SK-N-SH treated with all-trans-retinoic acid at 6 μM for 48 hours (cell line): ENCODE measurements at regions not wholly inside any gene's neighbourhood (a gene's known extent, or its start where the extent isn't known, plus 50 kb on each side); places are given as distances from the start of the nearest gene placed in this dataset.

ENCODE experiments used
- BACH2 ChIP-seq: fragments of 250-450 bp; sonication (Bioruptor Pico); IDR thresholded peaks from 2 replicates; pipeline ENCODE4 v1.9.0; 2021; ENCODE audit warnings: mild to moderate bottlenecking, borderline replicate concordance
- CSDC2 ChIP-seq: fragments of 250-450 bp; sonication (Bioruptor Pico); IDR thresholded peaks from 2 replicates; pipeline ENCODE4 v1.5.0; 2020; ENCODE audit warnings: mild to moderate bottlenecking, moderate library complexity
- ESRRG ChIP-seq: fragments of 250-450 bp; sonication (Bioruptor Pico); IDR thresholded peaks from 2 replicates; pipeline ENCODE4 v1.6.1; 2021; ENCODE audit warnings: mild to moderate bottlenecking
- ISL1 ChIP-seq: fragments of 250-450 bp; sonication (Bioruptor Pico); IDR thresholded peaks from 2 replicates; pipeline ENCODE4 v2.1.2; 2022; ENCODE audit warnings: mild to moderate bottlenecking, moderate library complexity
- PPARA ChIP-seq: fragments of 250-450 bp; sonication (Bioruptor Pico); IDR thresholded peaks from 2 replicates; pipeline ENCODE4 v1.5.0; 2020; ENCODE audit warnings: mild to moderate bottlenecking, borderline replicate concordance
- TCF4 ChIP-seq: fragments of 250-450 bp; sonication (Bioruptor Pico); IDR thresholded peaks from 2 replicates; pipeline ENCODE4 v1.8.0; 2021; ENCODE audit warnings: mild to moderate bottlenecking, moderate library complexity, borderline replicate concordance
- ZC3H10 ChIP-seq: fragments of 250-450 bp; sonication (Bioruptor Pico); IDR thresholded peaks from 2 replicates; pipeline ENCODE4 v1.5.1; 2021; ENCODE audit warnings: mild to moderate bottlenecking, moderate library complexity
- ZFP30 ChIP-seq: fragments of 450-650 bp; formaldehyde crosslinking; IDR thresholded peaks from 2 replicates; pipeline ENCODE4 v1.5.0; 2022; ENCODE audit warnings: mild to moderate bottlenecking, moderate library complexity
- ZNF565 ChIP-seq: fragments of 450-650 bp; formaldehyde crosslinking; conservative IDR thresholded peaks from 2 replicates; pipeline ENCODE4 v1.5.0; 2020; ENCODE audit warnings: low read depth, mild to moderate bottlenecking, moderate library complexity
- ZNF70 ChIP-seq: fragments of 450-650 bp; formaldehyde crosslinking; IDR thresholded peaks from 2 replicates; pipeline ENCODE4 v1.5.0; 2020; ENCODE audit warnings: mild to moderate bottlenecking, moderate library complexity
- TF ChIP-seq, protein P1 (sequence below): fragments of 250-450 bp; sonication (Bioruptor Pico); IDR thresholded peaks from 2 replicates; pipeline ENCODE4 v1.8.0; 2020; ENCODE audit warnings: mild to moderate bottlenecking, moderate library complexity, borderline replicate concordance
- TF ChIP-seq, protein P2 (sequence below): fragments of 250-450 bp; sonication (Bioruptor Pico); IDR thresholded peaks from 2 replicates; pipeline ENCODE4 v1.8.0; 2021; ENCODE audit warnings: low read depth, mild to moderate bottlenecking, moderate library complexity, borderline replicate concordance

GRCh38 chr10:83167081-83167480 is 972.2 kb upstream of the GHITM start:
- TF ChIP-seq ZFP30 (no peak), ZNF70 (CRISPR knock-in tag) (no peak), ZNF565 (CRISPR knock-in tag) (no peak), ISL1 (CRISPR knock-in tag) (no peak), ESRRG (CRISPR knock-in tag) (no peak), TCF4 (CRISPR knock-in tag) (no peak), ZC3H10 (CRISPR knock-in tag) (no peak), BACH2 (no peak), CSDC2 (no peak), PPARA (CRISPR knock-in tag) (no peak)
- TF ChIP-seq, protein P1, sequence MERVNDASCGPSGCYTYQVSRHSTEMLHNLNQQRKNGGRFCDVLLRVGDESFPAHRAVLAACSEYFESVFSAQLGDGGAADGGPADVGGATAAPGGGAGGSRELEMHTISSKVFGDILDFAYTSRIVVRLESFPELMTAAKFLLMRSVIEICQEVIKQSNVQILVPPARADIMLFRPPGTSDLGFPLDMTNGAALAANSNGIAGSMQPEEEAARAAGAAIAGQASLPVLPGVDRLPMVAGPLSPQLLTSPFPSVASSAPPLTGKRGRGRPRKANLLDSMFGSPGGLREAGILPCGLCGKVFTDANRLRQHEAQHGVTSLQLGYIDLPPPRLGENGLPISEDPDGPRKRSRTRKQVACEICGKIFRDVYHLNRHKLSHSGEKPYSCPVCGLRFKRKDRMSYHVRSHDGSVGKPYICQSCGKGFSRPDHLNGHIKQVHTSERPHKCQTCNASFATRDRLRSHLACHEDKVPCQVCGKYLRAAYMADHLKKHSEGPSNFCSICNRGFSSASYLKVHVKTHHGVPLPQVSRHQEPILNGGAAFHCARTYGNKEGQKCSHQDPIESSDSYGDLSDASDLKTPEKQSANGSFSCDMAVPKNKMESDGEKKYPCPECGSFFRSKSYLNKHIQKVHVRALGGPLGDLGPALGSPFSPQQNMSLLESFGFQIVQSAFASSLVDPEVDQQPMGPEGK = no peak
- TF ChIP-seq, protein P2, sequence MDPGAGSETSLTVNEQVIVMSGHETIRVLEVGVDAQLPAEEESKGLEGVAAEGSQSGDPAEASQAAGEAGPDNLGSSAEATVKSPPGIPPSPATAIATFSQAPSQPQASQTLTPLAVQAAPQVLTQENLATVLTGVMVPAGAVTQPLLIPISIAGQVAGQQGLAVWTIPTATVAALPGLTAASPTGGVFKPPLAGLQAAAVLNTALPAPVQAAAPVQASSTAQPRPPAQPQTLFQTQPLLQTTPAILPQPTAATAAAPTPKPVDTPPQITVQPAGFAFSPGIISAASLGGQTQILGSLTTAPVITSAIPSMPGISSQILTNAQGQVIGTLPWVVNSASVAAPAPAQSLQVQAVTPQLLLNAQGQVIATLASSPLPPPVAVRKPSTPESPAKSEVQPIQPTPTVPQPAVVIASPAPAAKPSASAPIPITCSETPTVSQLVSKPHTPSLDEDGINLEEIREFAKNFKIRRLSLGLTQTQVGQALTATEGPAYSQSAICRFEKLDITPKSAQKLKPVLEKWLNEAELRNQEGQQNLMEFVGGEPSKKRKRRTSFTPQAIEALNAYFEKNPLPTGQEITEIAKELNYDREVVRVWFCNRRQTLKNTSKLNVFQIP (CRISPR knock-in tag) = no peak
